ENCODE measurements at regions not wholly inside any gene's neighbourhood (a gene's known extent, or its start where the extent isn't known, plus 50 kb on each side); places are given as distances from the start of the nearest gene placed in this dataset.

GRCh38 chr9:17018540-17019196 lies 116.2 kb upstream of the CNTLN start:
- no peaks in the 10 kb centered on the region for H3K9me3 ChIP-seq (ENCODE audit: control insufficient read depth, low read length)
- Mint-ChIP-seq H3K4me3 (no peak overlapping the region), H3K4me1 (peaks cover 3% of the 10 kb centered on the region), H3K36me3 (ENCODE audit: low read depth) (no peaks in the 10 kb centered on the region), H3K9me3 (no peaks in the 10 kb centered on the region), H3K27ac (no peak overlapping the region), H3K27me3 (ENCODE audit: insufficient read depth) (peaks cover 3% of the 10 kb centered on the region)
- no peaks in the 10 kb centered on the region for H3K4me1 ChIP-seq (ENCODE audit: control insufficient read depth, insufficient read depth, low read length)
- H3K9ac ChIP-seq (ENCODE audit: extremely low read depth, low read length, poor library complexity, severe bottlenecking), result no peak overlapping the region
- no peak overlapping the region for H3K27ac ChIP-seq (ENCODE audit: low read depth, low read length)
- H3K4me3 ChIP-seq (ENCODE audit: low read length), result no peak overlapping the region
- DNase-seq, result no peak
- H3K36me3 ChIP-seq (ENCODE audit: control insufficient read depth, insufficient read depth, low read length), result no peaks in the 10 kb centered on the region
- no peaks in the 10 kb centered on the region for H3K27me3 ChIP-seq (ENCODE audit: control insufficient read depth, insufficient read depth, low read length, poor library complexity, severe bottlenecking)
- 83 to 96% methylated on average over 3 of the region's 3 CpGs for WGBS, 2 experiments (ENCODE audit: insufficient coverage in 1 of 2, insufficient read length in 1 of 2)
- no peak for TF ChIP-seq CTCF (conservative IDR thresholded peaks at IDR 0.05)

- Histone ChIP-seq H3K4me1 (ENCODE audit: control insufficient read depth, insufficient read depth, low read length) (no peaks in the 10 kb centered on the region), H3K9me3 (ENCODE audit: control insufficient read depth, low read length) (no peaks in the 10 kb centered on the region), H3K4me3 (ENCODE audit: low read length) (no peak overlapping the region), H3K9ac (ENCODE audit: extremely low read depth, low read length, poor library complexity, severe bottlenecking) (no peak overlapping the region), H3K36me3 (ENCODE audit: control insufficient read depth, insufficient read depth, low read length) (no peaks in the 10 kb centered on the region), H3K27ac (ENCODE audit: low read depth, low read length) (no peak overlapping the region), H3K27me3 (ENCODE audit: control insufficient read depth, insufficient read depth, low read length, poor library complexity, severe bottlenecking) (no peaks in the 10 kb centered on the region)
- no peaks in the 10 kb centered on the region for H3K36me3 Mint-ChIP-seq (ENCODE audit: low read depth)
- peaks cover 3% of the 10 kb centered on the region for H3K27me3 Mint-ChIP-seq (ENCODE audit: insufficient read depth)
- H3K9me3 Mint-ChIP-seq, result no peaks in the 10 kb centered on the region
- H3K4me3 Mint-ChIP-seq, result no peak overlapping the region
- H3K4me1 Mint-ChIP-seq, result peaks cover 3% of the 10 kb centered on the region
- 90 to 94% methylated on average over 7 to 10 of the region's 10 CpGs for WGBS, 2 experiments (ENCODE audit: insufficient coverage in 1 of 2, insufficient read length in 1 of 2)
- no peak for DNase-seq
- no peak overlapping the region for H3K27ac Mint-ChIP-seq
- no peak for TF ChIP-seq CTCF (conservative IDR thresholded peaks at IDR 0.05)
These were observed 116.8 kb upstream of the CNTLN start for GRCh38 chr9:17017931-17018491.

GRCh38 chr9:17013891-17014290 lies 120.9 kb upstream of the CNTLN start:
- DNase-seq, result no peak
- Histone ChIP-seq H3K27me3 (ENCODE audit: control insufficient read depth, insufficient read depth, low read length, poor library complexity, severe bottlenecking) (no peaks in the 10 kb centered on the region), H3K9ac (ENCODE audit: extremely low read depth, low read length, poor library complexity, severe bottlenecking) (no peak overlapping the region), H3K27ac (ENCODE audit: low read depth, low read length) (no peak overlapping the region), H3K9me3 (ENCODE audit: control insufficient read depth, low read length) (no peaks in the 10 kb centered on the region), H3K4me1 (ENCODE audit: control insufficient read depth, insufficient read depth, low read length) (no peaks in the 10 kb centered on the region), H3K36me3 (ENCODE audit: control insufficient read depth, insufficient read depth, low read length) (no peaks in the 10 kb centered on the region), H3K4me3 (ENCODE audit: low read length) (no peak overlapping the region)
- Mint-ChIP-seq H3K4me1 (peaks cover 3% of the 10 kb centered on the region), H3K4me3 (no peak overlapping the region), H3K9me3 (no peaks in the 10 kb centered on the region), H3K27me3 (ENCODE audit: insufficient read depth) (peaks cover 3% of the 10 kb centered on the region), H3K36me3 (ENCODE audit: low read depth) (no peaks in the 10 kb centered on the region), H3K27ac (no peak overlapping the region)
- WGBS, 2 experiments (ENCODE audit: insufficient coverage in 1 of 2, insufficient read length in 1 of 2), result 65 to 78% methylated on average over 1 to 3 of the region's 3 CpGs
- no peak for TF ChIP-seq CTCF (conservative IDR thresholded peaks at IDR 0.05)

Measured in endodermal cell (in vitro differentiated cells).